Mammary epithelial cell (primary cell): ENCODE measurements at regions not wholly inside any gene's neighbourhood (a gene's known extent, or its start where the extent isn't known, plus 50 kb on each side); places are given as distances from the start of the nearest gene placed in this dataset.

Source experiments
- CTCF ChIP-seq, 2 donors: IDR thresholded peaks in 1 of 2; conservative IDR thresholded peaks in 1 of 2; 2 replicates each; pipeline ENCODE4 v1.5.1; 2011 to 2012; ENCODE audit warnings: inconsistent platforms in 2 of 2, low read length in 2 of 2, mild to moderate bottlenecking in 2 of 2, control low read depth in 1 of 2, low read depth in 1 of 2; ENCODE audit not compliant: insufficient read depth in 1 of 2; ENCODE audit errors: extremely low read depth in 1 of 2
- EZH2 ChIP-seq: IDR thresholded peaks from 2 replicates; pipeline ENCODE4 v1.6.1; 2012; ENCODE audit warnings: low read length, inconsistent platforms, borderline replicate concordance

- no peak for TF ChIP-seq CTCF (conservative IDR thresholded peaks at IDR 0.05 in 1 of 2, IDR thresholded peaks at IDR 0.05 in 1 of 2; ENCODE audit: extremely low read depth in 1 of 2, insufficient read depth in 1 of 2, low read depth in 1 of 2, low read length in 2 of 2)
- TF ChIP-seq EZH2: no peak
Observed at GRCh38 chr19:31432201-31432810, 83.1 kb upstream of the TSHZ3 start.
